ENCODE measurements at regions not wholly inside any gene's neighbourhood (a gene's known extent, or its start where the extent isn't known, plus 50 kb on each side); places are given as distances from the start of the nearest gene placed in this dataset.

DNA sequence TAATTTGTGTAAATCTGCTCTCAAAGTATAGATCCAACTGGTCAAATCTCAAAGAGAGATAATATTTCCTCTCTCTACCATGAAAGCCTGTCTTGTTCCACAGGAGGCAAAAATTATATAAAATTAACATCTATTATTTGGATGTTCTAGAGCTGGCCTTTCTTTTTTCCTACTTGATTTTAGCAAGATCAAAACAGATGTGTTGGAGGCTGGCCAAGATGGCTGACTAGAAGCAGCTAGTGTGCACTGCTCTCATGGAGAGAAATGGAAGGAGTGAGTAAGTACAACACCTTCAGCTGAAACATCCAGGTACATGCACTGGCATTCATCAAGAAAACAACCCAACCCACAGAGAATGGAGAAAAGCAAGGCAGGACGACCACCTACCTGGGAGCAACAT lies 298.6 kb upstream of the SLC24A2 start:
- no peak for TF ChIP-seq ZBTB21 (CRISPR knock-in tag; IDR thresholded peaks at IDR 0.05; ENCODE audit: borderline replicate concordance)
- TF ChIP-seq, protein P1, sequence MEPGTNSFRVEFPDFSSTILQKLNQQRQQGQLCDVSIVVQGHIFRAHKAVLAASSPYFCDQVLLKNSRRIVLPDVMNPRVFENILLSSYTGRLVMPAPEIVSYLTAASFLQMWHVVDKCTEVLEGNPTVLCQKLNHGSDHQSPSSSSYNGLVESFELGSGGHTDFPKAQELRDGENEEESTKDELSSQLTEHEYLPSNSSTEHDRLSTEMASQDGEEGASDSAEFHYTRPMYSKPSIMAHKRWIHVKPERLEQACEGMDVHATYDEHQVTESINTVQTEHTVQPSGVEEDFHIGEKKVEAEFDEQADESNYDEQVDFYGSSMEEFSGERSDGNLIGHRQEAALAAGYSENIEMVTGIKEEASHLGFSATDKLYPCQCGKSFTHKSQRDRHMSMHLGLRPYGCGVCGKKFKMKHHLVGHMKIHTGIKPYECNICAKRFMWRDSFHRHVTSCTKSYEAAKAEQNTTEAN (CRISPR knock-in tag; IDR thresholded peaks at IDR 0.05): no peak
- no peak for TF ChIP-seq CREB1 (CRISPR knock-in tag; IDR thresholded peaks at IDR 0.05)
- no peak for TF ChIP-seq ZNF317 (CRISPR knock-in tag; IDR thresholded peaks at IDR 0.05; ENCODE audit: borderline replicate concordance, low read depth)
- no peak for TF ChIP-seq ZNF138 (CRISPR knock-in tag; conservative IDR thresholded peaks at IDR 0.05)
- TF ChIP-seq ZNF219 (CRISPR knock-in tag; IDR thresholded peaks at IDR 0.05; ENCODE audit: borderline replicate concordance): no peak
- TF ChIP-seq TCF7 (CRISPR knock-in tag; IDR thresholded peaks at IDR 0.05; ENCODE audit: low read depth): no peak
- TF ChIP-seq HMGA2 (CRISPR knock-in tag; IDR thresholded peaks at IDR 0.05): no peak
- TF ChIP-seq, protein P2, sequence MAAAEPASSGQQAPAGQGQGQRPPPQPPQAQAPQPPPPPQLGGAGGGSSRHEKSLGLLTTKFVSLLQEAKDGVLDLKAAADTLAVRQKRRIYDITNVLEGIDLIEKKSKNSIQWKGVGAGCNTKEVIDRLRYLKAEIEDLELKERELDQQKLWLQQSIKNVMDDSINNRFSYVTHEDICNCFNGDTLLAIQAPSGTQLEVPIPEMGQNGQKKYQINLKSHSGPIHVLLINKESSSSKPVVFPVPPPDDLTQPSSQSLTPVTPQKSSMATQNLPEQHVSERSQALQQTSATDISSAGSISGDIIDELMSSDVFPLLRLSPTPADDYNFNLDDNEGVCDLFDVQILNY (CRISPR knock-in tag; IDR thresholded peaks at IDR 0.05): no peak
- TF ChIP-seq, protein P3, sequence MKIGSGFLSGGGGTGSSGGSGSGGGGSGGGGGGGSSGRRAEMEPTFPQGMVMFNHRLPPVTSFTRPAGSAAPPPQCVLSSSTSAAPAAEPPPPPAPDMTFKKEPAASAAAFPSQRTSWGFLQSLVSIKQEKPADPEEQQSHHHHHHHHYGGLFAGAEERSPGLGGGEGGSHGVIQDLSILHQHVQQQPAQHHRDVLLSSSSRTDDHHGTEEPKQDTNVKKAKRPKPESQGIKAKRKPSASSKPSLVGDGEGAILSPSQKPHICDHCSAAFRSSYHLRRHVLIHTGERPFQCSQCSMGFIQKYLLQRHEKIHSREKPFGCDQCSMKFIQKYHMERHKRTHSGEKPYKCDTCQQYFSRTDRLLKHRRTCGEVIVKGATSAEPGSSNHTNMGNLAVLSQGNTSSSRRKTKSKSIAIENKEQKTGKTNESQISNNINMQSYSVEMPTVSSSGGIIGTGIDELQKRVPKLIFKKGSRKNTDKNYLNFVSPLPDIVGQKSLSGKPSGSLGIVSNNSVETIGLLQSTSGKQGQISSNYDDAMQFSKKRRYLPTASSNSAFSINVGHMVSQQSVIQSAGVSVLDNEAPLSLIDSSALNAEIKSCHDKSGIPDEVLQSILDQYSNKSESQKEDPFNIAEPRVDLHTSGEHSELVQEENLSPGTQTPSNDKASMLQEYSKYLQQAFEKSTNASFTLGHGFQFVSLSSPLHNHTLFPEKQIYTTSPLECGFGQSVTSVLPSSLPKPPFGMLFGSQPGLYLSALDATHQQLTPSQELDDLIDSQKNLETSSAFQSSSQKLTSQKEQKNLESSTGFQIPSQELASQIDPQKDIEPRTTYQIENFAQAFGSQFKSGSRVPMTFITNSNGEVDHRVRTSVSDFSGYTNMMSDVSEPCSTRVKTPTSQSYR (CRISPR knock-in tag; IDR thresholded peaks at IDR 0.05): no peak
- TF ChIP-seq FOXJ3 (CRISPR knock-in tag; IDR thresholded peaks at IDR 0.05; ENCODE audit: borderline replicate concordance): no peak
- TF ChIP-seq, protein P4, sequence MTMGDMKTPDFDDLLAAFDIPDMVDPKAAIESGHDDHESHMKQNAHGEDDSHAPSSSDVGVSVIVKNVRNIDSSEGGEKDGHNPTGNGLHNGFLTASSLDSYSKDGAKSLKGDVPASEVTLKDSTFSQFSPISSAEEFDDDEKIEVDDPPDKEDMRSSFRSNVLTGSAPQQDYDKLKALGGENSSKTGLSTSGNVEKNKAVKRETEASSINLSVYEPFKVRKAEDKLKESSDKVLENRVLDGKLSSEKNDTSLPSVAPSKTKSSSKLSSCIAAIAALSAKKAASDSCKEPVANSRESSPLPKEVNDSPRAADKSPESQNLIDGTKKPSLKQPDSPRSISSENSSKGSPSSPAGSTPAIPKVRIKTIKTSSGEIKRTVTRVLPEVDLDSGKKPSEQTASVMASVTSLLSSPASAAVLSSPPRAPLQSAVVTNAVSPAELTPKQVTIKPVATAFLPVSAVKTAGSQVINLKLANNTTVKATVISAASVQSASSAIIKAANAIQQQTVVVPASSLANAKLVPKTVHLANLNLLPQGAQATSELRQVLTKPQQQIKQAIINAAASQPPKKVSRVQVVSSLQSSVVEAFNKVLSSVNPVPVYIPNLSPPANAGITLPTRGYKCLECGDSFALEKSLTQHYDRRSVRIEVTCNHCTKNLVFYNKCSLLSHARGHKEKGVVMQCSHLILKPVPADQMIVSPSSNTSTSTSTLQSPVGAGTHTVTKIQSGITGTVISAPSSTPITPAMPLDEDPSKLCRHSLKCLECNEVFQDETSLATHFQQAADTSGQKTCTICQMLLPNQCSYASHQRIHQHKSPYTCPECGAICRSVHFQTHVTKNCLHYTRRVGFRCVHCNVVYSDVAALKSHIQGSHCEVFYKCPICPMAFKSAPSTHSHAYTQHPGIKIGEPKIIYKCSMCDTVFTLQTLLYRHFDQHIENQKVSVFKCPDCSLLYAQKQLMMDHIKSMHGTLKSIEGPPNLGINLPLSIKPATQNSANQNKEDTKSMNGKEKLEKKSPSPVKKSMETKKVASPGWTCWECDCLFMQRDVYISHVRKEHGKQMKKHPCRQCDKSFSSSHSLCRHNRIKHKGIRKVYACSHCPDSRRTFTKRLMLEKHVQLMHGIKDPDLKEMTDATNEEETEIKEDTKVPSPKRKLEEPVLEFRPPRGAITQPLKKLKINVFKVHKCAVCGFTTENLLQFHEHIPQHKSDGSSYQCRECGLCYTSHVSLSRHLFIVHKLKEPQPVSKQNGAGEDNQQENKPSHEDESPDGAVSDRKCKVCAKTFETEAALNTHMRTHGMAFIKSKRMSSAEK (CRISPR knock-in tag; IDR thresholded peaks at IDR 0.05; ENCODE audit: borderline replicate concordance): no peak
- TF ChIP-seq ZNF263 (CRISPR knock-in tag; IDR thresholded peaks at IDR 0.05; ENCODE audit: low read depth): no peak
- DNase-seq (ENCODE audit: low spot score) (no peak), ATAC-seq (no peak)
- Mint-ChIP-seq H3K36me3 (no peaks in the 10 kb centered on the region), H3K27ac (no peak overlapping the region), H3K27me3 (ENCODE audit: low read depth) (no peaks in the 10 kb centered on the region), H3K4me3 (no peak overlapping the region), H3K4me1 (0 out of 2 replicates have a peak, but pooled peaks cover 3% of the 10 kb centered on the region), H3K9me3 (peaks cover 10% of the 10 kb centered on the region)
- ChIA-PET POLR2A (interaction anchor here (0.6 kb wide), 1 partner anchor 504 kb away, joined by 5 read pairs; no protein-coding TSS in a partner anchor), CTCF (interaction anchor here (0.5 kb wide), 1 partner anchor 1730 kb away, joined by 4 read pairs; no protein-coding TSS in a partner anchor)

DNA sequence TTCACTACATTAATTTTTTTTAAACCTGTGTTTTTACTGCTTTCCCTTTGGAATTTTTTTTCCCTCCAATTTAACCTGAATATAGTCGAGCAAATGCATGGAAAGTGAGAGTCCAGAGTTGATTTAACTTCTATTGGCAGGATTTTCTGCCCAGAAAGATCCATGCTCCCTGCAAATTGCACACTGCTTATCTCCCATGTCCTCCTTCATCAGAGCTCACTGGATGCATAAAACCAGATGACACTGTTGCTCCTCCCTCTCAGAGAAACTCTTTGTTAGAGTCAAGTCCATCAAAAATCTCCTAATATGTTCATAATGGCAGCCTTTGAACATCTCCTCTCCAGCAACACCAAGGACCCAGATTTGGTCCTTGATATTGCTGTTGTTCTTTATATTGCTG lies 297.0 kb upstream of the SLC24A2 start:
- CTCF ChIA-PET: no interaction called here
- no peak for TF ChIP-seq NR1H2 (CRISPR knock-in tag; IDR thresholded peaks at IDR 0.05)
- no peak for TF ChIP-seq ZNF416 (CRISPR knock-in tag; IDR thresholded peaks at IDR 0.05)
- TF ChIP-seq, protein P5, sequence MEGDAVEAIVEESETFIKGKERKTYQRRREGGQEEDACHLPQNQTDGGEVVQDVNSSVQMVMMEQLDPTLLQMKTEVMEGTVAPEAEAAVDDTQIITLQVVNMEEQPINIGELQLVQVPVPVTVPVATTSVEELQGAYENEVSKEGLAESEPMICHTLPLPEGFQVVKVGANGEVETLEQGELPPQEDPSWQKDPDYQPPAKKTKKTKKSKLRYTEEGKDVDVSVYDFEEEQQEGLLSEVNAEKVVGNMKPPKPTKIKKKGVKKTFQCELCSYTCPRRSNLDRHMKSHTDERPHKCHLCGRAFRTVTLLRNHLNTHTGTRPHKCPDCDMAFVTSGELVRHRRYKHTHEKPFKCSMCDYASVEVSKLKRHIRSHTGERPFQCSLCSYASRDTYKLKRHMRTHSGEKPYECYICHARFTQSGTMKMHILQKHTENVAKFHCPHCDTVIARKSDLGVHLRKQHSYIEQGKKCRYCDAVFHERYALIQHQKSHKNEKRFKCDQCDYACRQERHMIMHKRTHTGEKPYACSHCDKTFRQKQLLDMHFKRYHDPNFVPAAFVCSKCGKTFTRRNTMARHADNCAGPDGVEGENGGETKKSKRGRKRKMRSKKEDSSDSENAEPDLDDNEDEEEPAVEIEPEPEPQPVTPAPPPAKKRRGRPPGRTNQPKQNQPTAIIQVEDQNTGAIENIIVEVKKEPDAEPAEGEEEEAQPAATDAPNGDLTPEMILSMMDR (IDR thresholded peaks at IDR 0.05): no peak
- TF ChIP-seq CREM (CRISPR knock-in tag; IDR thresholded peaks at IDR 0.05): no peak
- no peak for TF ChIP-seq OVOL2 (CRISPR knock-in tag; IDR thresholded peaks at IDR 0.05; ENCODE audit: borderline replicate concordance)
- TF ChIP-seq JAZF1 (CRISPR knock-in tag; IDR thresholded peaks at IDR 0.05): no peak
- no peak for TF ChIP-seq ZNF121 (CRISPR knock-in tag; IDR thresholded peaks at IDR 0.05)
- no peak for TF ChIP-seq EMX1 (CRISPR knock-in tag; IDR thresholded peaks at IDR 0.05)
- no peak for TF ChIP-seq FOXK1 (CRISPR knock-in tag; IDR thresholded peaks at IDR 0.05)
- no peak for TF ChIP-seq ZNF396 (CRISPR knock-in tag; IDR thresholded peaks at IDR 0.05; ENCODE audit: borderline replicate concordance)
- TF ChIP-seq, protein P6, sequence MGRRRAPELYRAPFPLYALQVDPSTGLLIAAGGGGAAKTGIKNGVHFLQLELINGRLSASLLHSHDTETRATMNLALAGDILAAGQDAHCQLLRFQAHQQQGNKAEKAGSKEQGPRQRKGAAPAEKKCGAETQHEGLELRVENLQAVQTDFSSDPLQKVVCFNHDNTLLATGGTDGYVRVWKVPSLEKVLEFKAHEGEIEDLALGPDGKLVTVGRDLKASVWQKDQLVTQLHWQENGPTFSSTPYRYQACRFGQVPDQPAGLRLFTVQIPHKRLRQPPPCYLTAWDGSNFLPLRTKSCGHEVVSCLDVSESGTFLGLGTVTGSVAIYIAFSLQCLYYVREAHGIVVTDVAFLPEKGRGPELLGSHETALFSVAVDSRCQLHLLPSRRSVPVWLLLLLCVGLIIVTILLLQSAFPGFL (CRISPR knock-in tag; IDR thresholded peaks at IDR 0.05; ENCODE audit: borderline replicate concordance): no peak

More for the DNA sequence above, 297.0 kb upstream of the SLC24A2 start:
- POLR2A ChIA-PET: no interaction called here
- no peaks in the 10 kb centered on the region for H3K27me3 Mint-ChIP-seq (ENCODE audit: low read depth)
- no peak for DNase-seq (ENCODE audit: low spot score)
- H3K4me3 Mint-ChIP-seq: no peak overlapping the region
- ATAC-seq: no peak
- H3K36me3 Mint-ChIP-seq: no peaks in the 10 kb centered on the region
- 0 out of 2 replicates have a peak, but pooled peaks cover 3% of the 10 kb centered on the region for H3K4me1 Mint-ChIP-seq
- peaks cover 3% of the 10 kb centered on the region for H3K9me3 Mint-ChIP-seq
- no peak overlapping the region for H3K27ac Mint-ChIP-seq
